A204.1 (cell line): ENCODE measurements at regions not wholly inside any gene's neighbourhood (a gene's known extent, or its start where the extent isn't known, plus 50 kb on each side); places are given as distances from the start of the nearest gene placed in this dataset.
"Not testable (repeated sequence)": the region's sequence is repeated elsewhere in the genome, so short reads cannot be mapped to it uniquely, and the experiment has no call there.

ENCODE experiments used
- FAIRE-seq: peaks from 2 replicates; lab custom pipeline; 2012; peaks lifted over from hg19 to GRCh38; lab: Jason Lieb, UNC

DNA sequence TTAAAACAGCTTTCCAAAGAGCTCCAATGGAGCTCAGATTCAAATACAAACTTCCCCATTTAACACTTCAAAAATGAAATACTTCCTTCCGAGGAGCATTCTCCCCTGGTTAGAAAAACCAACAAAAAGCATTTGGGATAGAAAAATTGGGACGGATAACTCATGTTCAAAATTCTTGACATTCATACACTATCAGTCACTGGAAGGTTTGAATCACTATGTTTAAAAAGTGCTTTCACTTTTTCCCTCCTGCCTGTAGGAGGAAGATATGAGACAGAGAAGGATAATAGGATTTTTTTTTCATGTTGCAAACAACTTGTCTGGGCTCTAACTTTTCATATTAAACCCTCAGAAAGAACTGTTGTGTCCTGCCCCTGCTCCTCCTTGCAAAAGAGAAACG, 412.0 kb downstream of the ACTL7B start:
- FAIRE-seq, result no peak

DNA sequence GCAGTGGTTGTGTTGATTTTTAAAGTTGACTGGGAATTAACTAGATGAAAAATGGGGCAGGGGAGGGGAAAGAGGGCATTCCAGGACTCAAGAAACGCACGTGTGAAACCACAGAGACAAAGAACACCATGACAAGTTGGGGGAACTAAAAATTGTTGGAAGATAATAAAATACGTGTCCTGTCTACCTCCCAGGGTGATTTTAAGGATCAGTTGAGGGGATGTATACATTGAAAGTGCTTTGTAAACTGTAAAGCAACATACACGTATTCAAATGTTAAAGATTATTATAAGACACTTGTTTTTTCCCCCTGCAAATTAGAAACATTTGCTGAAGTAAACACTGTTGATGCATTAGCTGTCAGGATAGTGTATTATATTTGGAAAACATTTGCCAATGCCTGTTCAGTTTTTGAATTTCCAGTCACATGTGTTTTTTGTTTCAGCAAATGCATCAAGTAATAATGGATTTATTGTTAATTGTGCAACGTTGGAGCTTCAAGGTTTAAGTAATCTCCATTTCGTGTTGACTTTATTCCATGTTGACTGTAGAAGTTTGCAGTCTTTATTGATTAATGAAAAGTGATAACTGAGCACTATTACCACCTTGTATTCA, 412.7 kb downstream of the ACTL7B start:
- no peak for FAIRE-seq

DNA sequence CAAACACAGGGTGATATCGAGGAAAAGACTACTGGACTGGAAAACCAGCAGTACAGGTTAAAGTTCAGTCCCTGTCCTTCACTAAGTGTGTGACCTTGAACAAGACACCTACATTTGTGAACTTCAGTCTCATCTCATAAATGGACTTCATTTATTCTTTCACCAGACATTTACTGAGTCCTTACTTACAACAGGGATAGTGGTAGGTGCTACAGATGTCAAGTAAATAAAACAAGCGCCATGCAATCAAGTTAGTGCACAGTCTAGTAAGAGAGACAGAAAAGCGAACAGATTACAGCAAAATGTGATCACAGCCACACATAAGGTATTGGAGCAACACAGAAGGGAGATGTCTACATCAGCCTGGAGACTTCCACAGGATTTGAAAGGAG, 413.2 kb downstream of the ACTL7B start:
- no peak for FAIRE-seq

DNA sequence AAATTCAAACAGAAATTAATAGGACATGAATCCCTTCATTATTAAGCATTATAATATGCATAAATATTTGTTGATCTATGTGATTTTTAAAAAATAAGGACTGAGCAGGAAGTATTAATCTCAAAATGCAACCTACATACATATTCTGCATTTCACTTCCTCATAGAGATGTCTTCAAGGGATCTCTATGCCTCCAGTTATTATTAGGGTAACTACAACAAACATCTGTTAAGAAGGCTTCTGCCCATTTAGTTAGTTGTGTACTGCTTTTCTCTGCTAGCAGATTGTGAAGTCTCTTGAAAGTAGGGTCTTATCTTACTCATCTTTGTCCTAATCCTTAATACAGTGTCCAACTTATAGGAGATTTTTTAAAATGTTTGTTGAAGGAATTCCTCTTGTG, 414.1 kb downstream of the ACTL7B start:
- no peak for FAIRE-seq

DNA sequence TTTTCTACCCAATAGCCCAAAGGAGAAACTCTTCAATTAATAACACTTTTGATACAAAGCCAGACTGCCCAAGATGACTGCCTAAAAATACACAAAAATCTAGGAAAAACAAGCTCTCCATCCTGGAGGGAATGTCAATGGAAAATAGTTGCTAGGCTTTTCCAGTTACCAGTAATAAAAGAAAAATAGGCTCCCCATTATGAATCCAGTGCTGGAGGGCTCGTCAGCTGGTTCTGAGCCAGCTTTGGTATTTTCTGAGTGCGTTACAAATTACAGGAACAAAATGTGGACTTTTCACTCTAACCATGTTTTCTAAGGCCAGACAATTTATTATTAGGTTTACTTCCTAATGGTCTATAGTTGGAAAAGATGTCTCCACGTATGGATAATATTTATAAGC, 414.5 kb downstream of the ACTL7B start:
- no peak for FAIRE-seq

DNA sequence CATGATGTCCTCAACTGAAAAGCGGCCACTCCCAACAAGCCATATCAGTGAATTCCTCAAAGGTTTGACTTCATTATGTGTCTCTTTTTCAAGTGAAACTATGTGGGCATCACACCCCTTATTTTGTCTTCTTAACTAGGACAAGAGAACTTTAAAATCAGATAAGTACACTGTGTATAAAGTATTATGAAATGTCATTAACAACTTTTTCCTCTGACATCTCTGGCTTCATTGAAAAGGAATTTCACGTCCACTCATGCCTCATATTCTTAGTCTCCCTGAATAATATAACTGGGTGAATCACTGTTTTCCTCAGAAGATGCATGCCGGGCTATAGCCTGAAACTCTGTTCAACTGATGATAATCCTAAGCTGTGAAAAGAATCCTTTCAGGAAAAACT, 415.8 kb downstream of the ACTL7B start:
- FAIRE-seq, result no peak

DNA sequence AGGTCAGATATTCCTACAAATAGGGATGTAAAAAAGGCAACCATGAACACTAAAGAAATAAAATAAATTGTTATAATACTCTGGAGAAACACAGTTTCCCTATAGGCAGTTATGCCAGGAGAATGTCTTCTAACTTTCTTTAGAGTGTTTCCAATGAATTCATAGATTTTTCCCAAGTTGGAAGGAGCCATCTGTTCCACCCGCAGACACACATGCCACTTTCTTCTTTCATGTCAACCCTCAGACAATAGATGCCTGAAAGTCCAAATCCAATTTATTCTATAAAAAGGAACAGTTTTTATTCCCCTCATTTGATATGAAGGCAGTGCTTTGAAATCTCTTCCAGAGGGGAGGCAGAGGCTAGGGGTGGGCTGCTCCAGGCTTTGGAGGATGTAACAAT, 418.1 kb downstream of the ACTL7B start:
- FAIRE-seq, result no peak

DNA sequence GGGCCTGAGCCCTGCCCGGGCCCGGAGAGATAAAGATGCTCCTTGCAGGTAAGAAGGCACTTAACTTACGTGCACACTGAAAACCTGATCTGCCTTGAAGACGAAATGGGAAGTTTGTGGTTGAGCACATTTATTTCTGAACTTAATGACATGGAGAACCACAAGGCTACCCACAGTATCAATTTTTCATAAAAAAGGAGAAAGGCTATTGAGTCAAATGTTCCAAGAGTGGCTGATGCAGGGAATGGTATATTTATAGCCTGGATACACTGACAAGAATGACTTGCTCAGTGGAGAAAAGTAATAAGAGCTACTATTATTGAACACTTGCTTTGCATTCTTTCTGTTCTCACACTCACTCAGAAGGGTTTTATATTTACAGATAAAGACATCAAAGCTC, 419.3 kb downstream of the ACTL7B start:
- no peak for FAIRE-seq

DNA sequence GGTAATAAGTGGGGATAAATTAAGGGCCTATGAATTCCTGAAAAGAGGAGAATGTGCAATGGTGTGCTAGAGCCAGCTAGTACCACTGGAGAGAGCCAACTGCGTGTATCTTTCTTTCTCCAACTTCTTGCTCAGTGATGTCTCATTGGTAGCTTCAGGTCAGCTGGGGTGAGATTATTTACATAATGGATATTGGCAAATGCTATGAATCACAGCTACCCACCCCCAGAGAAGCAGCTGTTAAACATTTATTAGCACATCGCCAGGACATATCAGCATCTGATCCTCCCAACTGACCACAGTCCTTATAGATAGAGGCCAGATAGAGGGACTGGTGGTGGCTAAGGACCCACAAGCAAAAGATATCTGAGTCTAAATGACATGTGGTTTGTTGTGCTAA, 421.3 kb downstream of the ACTL7B start:
- no peak for FAIRE-seq

DNA sequence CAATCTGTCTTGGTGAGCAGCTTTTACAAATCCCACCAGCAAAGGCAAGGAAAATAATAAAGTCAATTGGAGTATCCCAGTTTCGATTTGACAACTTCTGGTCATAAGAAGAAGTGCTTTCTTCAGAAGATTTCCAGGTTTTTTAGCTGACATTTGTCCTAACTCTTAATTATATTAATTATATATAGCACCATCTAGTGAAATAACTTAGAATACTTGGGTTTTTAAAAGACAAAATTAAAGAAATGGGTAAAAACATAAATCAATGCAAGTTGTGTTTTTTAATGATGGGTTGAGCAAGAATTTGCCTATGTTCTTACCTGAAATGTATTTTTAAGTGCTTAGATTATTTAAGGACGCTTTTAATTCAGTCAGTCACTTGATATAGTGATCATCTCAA, 421.8 kb downstream of the ACTL7B start:
- no peak for FAIRE-seq

DNA sequence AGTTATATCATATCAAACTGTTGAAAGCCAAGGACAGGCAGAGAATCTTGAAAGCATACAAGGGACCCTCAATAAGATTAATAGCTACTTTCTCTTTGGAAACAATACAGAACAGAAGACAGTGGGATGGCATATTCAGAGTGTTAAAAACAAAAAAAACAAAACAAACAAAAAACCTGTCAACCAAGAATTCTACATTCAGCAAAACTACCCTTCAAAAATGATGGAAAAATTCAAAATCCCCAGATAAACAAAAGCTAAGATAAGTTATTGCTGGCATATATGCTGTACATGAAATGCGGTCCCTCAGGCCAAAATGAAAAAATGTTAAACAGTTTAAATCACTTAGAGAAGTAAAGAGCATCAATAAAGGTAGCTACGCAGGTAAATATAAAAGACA, 425.1 kb downstream of the ACTL7B start:
- no peak for FAIRE-seq

DNA sequence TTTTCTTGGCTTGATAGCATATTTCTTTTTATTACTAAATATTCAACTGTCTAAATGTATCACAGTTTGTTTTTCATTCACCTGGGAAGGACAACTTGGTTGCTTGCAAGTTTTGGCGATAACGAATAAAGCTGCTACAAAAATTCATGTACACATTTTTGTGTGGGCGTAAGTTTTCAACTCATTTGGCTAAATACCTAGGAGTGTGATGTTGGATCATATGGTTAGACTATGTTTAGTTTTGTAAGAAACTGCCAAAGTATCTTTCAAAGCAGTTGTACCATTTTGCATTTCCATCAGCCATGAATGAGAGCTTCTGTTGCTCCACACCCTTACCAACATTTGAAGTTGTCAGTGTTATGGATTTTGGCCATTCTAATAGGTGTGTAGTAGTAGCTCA, 428.0 kb downstream of the ACTL7B start:
- no peak for FAIRE-seq

DNA sequence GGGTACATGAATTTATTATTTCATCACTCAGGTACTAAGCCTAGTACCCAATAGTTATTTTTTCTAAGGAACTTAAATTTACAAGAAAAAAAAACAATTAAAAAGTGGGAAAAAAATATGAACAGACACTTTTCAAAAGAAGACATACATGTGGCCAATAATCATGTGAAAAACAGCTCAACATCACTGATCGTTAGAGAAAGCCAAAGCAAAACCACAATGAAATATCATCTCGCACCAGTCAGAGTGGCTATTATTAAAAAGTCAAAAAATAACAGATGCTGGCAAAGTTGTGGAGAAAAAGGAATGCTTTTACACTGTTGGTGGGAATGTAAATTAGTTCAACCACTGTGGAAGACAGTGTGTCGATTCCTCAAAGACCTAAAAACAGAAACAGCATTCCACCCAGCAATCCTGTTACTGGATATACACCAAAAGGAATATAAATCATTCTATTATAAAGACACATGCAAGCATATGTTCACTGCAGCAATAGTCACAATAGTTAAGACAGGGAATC, 429.3 kb downstream of the ACTL7B start:
- not testable (repeated sequence) for FAIRE-seq

DNA sequence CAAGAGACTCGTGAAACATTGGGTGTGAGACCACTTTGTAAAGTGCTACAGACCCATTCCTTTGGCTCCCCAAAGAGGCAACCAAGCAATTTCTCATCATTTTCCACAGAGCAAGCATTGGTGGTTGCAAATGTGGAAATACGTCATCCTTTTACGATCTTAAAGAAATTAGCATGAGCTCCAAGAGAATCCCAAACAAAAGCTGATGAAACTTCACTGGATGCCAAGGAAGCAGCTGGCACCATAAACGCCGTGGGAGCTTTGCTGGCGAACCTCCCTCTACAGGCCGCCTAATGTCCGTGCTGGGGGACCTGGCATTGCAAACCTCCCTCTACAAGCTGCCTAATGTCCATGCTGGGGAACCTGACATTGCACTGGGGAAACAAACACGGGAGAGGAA, 432.4 kb downstream of the ACTL7B start:
- no peak for FAIRE-seq

DNA sequence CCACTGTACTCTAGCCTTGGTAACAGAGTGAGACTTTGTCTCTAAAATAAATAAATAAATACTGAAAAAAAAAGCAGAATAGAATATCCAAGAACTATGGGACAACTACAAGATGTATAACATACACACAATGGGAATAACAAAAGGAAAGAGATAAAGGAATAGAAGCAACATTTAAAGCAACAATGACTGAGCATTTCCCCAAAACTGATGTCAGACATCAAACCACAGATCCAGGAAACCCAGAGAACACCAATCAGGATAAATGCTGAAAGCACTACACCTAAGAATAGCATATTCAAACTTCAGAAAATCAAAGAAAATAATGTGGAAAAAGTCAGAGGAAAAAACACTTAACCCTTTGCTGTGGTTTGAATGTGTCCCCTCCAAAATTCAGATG, 436.4 kb downstream of the ACTL7B start:
- FAIRE-seq, result no peak

DNA sequence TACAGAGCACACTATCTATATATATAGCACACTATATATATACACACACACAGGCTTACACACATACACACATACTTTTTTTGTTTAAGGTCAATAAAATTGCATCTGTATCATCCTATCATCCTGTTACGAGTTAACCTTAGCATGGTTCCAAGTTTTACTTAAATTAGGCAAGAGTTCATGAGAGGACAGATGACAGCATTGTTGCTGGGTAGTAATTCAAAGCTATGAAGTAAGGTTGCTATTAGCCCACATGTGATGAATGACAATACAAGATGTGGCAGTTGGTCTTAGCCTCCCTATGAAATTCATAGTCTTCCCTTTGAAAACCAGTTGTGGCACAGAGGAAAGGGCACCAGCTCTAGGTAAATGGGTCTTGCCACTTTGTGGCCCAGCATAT, 438.1 kb downstream of the ACTL7B start:
- no peak for FAIRE-seq

DNA sequence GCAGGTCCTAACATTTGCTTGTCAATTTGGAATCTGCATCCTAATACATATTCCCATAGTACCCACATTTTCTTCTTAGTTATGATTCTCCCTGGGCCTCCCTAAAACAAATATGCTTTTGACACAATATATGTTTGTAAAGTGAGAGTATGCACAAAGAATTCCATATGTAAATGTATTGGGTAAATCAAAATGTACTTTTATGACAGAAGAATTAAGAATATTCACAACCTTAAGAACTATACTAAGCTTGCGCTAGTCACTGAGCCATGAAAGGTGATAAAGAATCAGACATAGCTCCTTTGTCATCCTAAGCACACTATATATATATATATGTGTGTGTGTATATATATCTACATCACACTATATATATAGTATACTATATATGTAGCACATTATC, 438.5 kb downstream of the ACTL7B start:
- FAIRE-seq, result no peak

DNA sequence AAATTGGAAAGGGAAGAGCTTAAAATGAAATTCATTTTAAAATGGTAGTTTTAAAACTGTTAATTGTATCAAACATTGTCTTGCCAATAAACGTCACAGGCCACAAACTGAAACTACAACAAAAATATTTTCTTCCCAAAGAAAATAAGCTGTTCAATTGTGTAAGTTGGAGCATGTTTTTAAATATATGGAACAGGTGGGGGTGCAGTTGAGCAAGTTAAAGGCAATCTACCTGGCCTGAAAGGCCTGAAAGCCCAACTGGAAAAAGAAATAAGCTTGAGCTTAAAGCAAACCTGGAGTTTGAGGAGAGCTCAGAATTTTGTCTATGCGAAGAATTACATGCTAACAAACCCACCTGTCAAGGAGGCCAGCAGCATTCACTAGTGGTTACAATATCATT, 439.5 kb downstream of the ACTL7B start:
- FAIRE-seq, result no peak

DNA sequence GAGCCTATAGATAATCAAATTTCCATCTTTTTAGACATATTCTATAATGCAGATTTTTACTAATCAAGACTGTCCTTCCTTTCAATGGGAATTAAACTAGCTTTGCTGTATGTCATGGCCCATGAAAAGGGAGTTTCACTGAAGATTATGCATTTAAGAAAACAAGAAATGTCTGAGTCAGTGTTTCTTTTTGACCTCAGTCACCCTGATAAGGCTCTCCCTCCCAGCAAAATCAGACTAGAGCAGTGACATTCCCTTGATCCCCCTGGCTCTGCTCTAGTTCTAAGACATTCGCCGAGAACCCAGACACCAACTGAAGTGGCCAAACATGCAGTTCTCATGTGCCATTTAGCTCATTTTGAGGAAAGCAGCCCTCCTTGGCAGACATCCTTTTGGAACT, 442.0 kb downstream of the ACTL7B start:
- FAIRE-seq, result no peak

DNA sequence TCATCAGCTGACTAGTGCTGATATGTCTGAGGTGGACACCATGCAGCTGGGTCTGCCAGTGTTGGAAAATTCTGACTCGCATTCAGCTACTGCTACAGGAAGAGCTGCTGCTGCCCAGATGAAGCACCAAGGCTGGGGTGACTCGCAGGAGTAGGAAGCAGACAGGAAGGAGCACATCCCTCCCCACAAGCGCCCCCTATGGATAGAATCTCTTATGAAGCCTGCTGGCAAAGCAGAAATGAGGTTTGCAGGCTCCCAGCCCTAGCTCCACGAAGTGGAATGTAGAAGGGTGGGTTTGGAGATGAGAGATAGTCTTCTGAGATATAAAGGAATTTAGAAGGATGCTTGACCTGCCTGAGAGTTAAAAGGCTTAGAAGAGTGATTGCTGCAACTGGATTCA, 443.0 kb downstream of the ACTL7B start:
- no peak for FAIRE-seq

DNA sequence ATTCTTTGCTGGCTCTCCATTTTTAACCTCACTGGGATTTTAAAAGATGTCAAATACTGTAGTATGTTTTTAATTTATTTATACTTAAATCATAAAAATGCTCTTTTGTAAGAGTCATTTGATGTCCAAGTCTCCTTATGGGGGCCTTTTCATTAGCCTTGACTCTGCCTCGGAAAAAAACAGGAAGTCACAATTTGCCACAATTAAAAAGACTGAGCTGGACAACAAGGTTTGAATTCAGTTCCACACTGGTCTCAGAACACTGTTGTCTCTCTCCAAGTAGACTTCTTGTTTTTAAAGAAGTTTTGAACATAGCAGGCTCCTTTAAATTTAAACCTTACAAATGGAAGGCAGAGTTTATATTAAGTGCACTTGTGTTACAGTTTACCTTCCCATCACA, 444.2 kb downstream of the ACTL7B start:
- FAIRE-seq, result no peak

DNA sequence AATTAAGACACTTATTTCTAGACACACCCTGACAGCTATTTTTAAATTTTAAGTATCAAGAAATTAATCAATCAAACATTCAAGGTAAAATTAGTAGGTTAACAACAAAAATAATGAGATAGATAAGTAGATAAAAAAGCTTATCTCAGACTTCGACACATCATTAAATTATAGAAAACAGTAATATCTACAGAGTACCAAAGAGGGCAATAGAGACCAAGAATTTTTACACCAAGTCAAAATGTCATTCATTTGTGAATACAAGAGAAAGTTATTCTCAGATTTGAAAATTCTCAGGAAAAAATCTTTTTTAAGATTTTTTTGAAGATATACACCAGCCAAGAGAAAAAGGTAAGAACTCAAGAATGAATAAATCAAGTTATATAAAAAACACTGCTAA, 445.6 kb downstream of the ACTL7B start:
- no peak for FAIRE-seq

DNA sequence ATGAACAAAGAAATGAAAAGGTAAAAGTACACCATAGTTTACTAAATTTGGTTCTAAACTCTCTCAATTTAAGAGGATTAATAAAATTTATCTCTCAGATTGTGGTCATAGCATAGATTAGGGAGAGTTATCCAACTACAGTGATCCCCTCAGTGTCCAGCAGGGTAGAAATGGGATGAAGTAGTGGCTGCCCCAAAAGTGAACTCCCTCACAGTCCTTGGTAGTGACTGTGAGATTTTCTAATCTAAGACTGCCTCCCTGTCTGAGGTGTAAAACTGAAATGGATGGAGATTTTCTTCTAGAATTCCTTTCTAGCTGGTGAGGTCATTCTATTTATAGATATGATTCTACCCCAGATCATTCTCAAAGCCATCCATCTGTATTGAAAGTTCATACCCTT, 455.5 kb downstream of the ACTL7B start:
- no peak for FAIRE-seq

DNA sequence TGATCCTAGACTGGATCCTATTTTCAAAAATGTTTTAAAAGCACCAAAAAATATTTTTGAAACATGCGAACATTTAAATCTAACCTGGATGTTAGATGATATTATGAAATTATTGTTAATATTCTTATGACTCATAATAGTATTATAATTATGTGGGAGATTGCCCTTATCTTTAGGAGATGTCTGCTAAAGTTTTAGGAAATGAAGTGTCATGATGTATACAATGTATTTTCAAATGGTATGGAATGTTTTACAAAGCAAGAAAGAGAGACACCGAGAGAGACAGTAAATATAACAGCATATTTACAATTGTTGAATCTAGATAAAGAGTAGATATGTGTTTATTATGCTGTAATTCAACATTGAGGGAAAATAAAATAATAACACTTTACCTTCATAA, 455.9 kb downstream of the ACTL7B start:
- no peak for FAIRE-seq

DNA sequence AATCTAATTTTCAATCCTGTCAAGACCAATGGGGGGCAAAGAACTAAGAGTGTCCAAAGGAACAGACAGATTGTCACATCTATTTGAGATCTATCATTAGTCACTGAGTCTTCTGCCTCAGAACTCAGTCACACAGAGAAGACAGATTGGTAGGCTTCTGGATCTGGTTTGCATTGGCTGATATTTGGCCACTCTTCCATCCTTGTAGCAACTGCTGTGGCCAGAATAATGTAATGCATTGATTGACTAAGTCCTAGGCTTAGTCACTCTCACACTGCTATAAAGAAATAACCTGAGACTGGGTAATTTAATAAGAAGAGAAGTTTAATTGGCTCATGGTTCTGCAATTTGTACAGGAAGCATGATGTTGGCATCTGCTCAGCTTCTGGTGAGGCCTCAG, 458.5 kb downstream of the ACTL7B start:
- no peak for FAIRE-seq
